GM19452 (cell line): ENCODE measurements at regions not wholly inside any gene's neighbourhood (a gene's known extent, or its start where the extent isn't known, plus 50 kb on each side); places are given as distances from the start of the nearest gene placed in this dataset.
"Not testable (repeated sequence)": the region's sequence is repeated elsewhere in the genome, so short reads cannot be mapped to it uniquely, and the experiment has no call there.

ENCODE experiments used
- ATAC-seq: cut with Tn5 transposase; IDR thresholded peaks from one replicate; pipeline ENCODE4 v1.9.1; 2021; ENCODE audit not compliant: unreplicated experiment

DNA sequence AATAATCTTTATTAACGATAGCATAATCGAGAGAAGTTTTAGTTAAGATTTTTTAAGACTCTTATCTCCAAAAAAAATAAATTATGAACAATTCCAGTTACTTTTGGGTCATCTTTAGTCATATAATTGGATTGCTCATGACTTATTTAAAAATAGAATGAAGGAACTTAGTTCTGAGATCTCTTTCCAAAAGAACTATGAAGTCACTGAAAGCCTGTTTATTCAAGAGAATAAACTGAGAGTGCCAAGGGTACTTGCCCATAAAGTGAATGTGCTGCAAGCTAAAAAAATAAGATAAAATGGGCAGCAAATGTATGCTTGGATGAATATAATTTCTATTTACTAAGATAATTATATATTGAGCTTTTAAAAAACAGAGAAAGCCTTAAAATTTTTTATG, 176.5 kb upstream of the PLSCR5 start:
- no peak for ATAC-seq

DNA sequence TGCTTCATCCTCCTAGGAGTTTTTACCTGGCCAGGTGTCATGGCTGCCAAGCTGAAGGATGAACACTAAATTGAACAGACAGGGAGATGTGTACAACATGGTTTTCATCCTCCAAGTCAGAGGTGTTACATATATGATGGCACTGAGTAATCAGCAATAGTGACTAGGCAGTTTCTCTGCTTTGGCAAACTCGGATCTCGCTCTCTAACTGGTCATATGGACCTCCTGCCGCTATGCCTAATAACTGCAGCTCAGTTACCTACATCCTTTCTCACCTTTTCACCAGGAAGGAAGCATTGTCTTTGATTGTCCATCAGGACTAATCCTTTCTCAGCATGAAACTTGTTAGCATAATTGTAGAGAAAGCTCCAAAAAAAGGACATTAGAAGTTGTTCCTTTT, 175.9 kb upstream of the PLSCR5 start:
- no peak for ATAC-seq

DNA sequence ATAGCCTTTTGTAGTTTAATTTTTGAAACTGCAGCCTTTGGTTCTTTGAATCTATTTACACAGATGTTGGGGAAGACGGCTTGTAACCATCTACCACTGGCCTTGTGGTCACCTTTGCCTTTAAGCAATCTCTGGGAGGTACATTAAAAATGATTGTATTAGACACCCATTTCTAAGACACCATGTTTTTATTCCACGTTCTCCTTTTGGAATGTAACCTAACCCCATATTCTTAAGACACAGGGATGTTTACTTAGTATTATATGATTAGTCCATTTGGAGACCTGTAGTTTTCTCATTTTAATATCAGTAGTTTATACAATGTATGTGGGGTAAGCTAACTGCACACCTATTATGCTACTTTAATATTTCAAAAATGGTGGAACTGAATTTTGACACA, 175.1 kb upstream of the PLSCR5 start:
- ATAC-seq, result no peak

DNA sequence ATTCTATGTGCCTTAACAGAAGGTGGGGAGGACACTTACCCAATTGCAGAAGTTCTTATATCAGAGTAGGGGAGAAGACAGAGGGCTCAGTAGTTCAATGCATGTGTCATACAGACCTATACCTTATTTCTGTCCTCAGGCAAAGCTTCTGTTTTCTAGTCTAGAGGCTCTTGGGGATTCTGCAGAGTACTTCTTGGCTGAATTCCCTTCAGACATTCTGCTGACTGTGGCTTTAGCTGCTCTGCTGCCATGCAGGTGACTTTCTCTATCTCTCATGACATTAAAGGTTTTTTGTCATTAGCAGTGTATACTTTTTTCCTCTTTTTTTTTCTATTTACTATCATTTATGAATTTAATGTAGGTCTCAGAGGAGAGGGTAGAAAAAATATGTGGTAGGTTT, 172.8 kb upstream of the PLSCR5 start:
- ATAC-seq, result no peak

DNA sequence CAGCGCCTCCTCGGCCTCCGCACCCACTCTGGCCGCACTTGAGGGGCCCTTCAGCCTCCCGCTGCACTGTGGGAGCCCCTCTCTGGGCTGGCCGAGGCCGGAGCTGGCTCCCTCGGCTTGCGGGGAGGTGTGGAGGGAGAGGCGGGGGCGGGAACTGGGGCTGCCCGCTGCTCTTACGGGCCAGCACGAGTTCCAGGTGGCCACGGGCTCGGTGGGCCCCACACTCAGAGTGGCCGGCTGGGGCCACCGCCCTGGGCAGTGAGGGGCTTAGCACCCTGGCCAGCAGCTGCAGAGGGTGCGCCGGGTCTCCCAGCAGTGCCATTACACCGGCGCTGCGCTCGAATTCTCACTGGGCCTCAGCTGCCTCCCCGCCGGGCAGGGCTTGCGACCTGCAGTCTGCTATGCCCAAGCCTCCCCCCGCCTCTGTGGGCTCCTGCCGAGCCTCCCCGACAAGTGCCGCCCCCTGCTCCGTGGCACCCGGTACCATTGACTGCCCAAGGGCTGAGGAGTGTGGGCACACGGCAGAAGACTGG, 167.1 kb upstream of the PLSCR5 start:
- ATAC-seq, result no peak

DNA sequence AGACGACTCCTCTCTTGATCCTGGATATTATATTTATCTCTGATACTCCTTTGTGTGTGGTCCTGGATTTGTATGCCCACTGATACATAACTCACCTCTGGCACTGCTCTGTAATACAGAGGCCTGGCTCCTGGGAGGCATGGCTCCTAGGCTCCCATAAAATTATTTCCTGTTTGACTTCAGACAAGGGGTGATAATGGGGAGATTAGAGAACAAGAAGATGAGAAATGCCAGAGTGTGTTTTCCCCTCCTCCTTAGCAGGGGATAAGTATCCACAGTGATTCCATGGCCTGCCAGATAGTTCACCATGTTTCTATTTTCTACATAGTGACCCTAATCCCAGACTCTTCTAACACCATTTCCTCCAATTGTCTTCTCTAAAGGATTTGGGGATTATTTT, 165.7 kb upstream of the PLSCR5 start:
- ATAC-seq, result no peak

DNA sequence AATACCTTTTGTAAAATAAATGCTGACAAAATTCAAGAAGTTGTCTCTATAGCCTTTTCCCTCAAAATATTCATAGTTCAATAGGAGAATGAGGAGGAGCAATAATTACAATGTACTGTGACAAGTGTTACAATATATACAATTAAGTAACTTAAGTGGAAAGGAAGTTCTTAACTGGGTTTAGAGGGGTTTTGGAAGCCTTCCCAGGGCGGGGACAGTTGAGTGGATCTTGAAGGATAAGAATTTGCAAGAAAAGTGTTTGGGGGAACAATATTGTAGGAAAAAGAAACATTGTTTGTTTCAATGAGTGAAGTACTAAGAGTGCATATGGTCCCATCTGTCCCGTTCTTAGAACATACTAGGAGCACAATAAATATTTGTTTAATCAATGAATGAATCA, 165.2 kb upstream of the PLSCR5 start:
- no peak for ATAC-seq

DNA sequence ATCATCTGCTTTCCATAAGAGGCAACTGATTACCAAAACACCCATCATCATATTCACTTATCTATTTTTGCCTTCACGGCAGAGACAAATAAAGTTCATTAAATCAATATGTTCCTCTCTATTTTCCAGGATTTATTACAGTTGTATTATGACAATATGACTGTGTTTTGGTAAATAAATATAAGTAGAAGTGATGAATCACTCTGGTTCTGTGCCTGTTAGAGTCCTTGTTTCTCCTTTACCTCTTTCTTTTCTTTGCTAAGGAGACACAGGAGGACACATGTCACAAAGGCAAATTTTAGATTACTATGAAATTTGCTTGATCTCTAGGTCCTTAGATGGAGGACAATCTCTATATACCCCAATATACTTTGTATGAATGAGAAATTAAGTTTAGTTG, 152.6 kb upstream of the PLSCR5 start:
- ATAC-seq, result no peak

DNA sequence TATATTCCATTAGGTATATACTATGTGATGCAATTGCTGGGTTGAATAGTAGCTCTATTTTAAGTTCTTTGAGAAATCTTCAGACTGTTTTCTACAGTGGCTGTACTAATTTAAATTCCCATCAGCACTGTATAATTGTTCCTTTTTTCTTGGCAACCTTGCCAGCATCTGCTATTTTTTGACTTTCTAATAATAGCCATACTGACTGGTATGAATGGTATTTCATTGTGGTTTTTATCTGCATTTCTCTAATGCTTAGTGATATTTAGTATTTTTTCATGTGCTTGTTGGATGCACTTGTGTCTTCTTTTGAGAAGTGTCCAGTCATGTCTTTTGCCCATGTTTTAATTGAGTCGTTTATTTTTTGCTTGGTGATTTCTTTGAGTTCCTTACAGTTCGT, 145.1 kb upstream of the PLSCR5 start:
- ATAC-seq, result no peak

DNA sequence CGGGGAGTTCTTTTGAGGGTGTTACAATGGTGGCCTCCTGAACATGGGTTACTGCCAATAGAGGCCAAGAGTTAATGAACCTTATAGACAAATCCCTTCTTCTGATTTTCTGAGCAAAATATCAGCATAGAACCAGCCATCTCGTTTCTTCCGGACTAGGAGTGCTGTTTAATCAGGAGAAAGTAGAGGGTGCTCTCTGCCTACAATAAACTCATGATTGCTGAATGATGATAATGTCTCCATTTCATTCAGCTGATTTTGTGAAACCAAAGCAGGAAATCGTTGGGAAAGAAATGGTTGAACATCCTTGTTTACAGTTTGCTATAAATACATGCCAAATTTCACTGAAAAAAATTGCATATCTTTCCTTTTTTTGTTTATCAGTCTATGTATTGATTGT, 142.8 kb upstream of the PLSCR5 start:
- no peak for ATAC-seq

DNA sequence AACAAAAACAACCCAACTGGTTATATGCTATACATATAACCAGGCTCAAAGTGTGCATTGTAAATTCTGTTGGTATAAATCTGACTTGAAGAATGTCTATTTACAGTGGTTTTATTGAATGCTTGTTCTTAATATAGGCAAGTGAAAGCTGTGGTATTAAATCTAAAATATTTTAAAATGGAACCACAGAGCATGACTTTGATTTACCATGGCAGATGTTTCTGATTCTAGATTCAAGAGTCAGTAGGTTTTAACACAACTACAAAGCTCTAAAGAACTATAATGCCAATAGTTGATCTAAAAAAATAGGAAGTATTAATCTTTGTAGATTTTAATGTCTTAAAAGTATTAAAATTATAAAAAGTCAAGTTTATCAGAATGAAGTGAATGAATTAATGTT, 141.9 kb upstream of the PLSCR5 start:
- no peak for ATAC-seq

DNA sequence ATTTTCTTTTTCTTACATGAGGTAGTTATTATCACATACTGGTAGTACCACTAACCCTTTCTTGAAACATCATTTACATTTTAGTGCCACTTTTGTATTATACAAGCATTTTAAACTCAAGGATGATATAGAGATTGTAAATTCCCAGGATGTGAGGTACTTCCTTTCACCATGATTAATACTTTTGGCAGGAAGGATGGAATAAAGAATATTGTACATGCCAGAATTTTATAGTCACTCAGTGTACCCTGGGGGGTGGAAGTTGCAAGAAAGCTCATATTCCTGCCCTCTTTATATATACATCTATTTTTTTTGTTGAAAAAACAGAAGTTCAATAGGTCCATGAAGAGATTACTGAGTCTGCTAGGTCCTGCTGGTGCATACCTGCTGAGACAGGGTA, 141.0 kb upstream of the PLSCR5 start:
- ATAC-seq, result no peak

DNA sequence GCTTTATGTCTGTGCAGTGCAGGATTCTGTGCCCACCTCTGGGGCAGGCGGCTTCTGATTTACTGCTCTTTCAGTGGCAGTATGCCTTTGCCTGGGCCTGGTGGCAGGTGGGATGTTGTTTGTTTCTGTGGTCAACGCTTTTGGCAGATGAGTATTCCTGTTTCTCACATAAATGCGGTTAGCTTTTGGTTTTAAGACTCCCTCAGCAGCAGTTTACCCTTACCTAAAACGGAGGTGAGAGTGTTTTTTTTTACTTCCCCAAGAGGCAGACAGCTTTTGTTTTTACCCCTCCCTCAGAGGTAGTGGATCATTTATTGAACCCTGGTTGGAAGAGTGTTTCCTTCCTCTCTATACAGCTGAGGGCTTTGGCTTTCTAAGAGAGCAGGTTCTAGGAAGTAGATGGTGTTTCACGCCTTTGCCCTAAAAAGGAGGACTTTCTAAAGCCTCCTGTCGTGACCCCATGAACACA, 134.1 kb upstream of the PLSCR5 start:
- ATAC-seq, result no peak

DNA sequence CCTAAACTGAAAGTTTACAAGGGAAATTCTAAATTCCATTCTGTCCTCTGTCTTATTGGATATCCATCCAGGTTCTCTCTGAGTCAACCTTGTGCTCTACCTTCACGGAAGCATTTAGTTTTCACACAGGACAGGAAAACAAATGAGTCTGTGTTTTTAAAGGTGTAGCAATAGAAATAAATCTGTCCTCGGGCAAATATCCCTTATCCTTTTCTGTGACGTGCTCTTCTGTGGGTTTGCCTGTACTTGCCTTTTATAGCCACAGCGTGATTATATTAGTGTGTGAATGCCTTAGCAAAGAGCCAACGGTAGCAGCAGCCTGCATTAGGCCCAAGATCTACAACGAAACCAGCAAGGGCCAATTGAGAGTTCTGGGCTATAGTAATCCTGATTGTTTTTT, 127.2 kb upstream of the PLSCR5 start:
- ATAC-seq, result no peak

DNA sequence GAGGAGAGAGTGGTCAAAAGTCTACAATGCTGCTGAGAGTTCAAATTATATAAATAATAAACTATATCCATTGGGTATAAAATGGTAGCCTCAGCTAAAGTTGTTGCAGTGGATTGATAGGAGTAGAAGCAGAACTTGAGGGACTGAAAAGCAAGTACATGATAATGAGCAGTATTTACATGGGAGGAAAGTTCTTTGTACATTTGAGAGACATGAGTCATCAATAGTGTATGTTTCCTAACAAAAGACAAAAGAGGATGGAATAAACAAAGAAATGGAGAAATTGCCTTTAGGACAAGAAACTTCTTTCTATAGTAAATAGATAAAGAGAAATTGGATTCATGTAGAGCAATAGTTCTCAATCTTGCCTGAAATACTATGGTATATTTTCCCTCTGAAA, 110.0 kb upstream of the PLSCR5 start:
- ATAC-seq, result no peak

DNA sequence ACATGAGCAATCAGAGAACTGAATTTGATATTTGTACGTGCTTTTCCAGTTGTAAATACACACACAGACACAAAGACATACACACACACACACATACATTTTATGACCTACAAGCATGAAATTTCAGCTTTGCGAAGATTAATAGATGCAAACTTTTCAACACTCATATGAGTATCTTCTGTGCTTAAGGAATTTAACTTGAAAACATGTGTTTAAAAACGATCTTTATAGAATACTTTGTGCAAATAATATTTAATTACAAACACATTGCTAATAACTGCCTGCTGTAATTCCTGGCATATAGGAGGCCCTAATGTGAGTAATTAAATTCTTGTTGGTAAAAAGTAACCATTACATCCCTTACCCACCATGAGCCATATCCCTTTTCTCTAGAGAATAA, 107.7 kb upstream of the PLSCR5 start:
- no peak for ATAC-seq

DNA sequence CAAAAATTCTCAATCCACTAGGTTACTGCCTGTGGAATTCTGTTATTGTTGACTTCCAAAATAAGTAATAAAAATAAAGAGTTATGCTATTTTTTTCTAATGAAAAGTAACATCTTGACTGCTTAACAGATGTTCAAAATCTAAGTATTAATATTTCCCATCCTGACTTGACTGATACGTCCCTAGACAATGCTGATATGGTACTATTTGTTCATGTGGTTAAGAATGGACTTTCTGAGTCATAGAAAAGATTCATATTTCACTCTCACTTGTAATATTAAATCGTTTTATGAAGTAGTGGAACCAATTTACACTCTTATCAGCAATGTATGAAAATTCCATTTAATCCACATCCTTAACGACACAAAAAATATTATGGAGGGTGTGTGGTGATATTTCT, 104.8 kb upstream of the PLSCR5 start:
- ATAC-seq, result no peak

DNA sequence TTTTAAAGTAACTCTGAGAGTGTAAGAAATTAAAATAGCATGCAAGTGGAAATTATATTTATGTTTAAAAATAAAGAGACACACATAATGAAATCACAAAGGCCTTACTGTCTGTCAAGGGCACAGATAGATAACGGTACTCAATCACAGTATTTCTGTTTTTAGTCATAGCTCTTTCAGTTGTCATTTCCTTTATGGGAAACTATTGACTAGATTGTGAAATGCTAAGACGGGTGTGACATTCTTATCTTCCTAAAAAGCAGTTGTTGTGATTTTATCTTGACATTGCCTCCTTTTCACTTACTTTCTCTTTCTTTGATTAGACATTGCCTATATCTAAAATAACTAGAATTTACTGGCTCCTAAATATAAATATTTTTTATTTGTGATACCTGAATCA, 100.1 kb upstream of the PLSCR5 start:
- no peak for ATAC-seq

DNA sequence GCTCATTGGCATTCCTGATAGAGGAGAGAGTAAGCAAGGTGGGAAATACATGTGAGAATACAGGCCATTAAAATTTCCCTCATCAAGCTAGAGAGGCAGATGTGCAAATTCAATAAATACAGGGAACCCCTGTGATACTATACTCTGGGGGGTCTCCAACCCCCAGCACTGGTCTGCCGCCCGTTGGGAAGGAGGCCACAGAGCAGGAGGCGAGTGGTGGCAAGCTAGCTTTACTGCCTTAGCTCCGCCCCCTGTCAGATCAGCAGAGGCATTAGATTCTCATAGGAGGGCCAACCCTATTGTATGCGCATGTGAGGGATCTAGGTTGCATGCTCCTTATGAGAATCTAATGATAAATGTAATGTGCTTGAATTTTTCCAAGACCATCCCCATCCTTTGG, 97.1 kb upstream of the PLSCR5 start:
- no peak for ATAC-seq

DNA sequence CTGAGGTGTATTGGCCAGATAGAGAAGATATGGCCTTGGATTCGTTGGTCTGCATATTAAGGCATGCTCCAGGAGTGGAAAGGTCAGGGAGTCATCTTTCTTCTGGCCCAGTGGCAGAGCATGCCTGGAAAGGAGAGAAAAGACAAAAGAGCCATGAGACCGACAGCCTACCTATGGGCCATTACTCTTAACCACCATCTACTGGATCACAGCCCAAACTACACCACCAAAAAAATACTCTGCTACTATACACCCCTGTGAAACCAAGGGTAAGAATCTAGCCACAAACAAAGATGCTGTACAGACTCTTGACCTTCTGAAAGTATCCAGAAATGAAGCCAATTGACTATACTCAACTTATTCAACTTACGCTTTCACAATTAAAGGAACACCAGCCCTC, 96.1 kb upstream of the PLSCR5 start:
- no peak for ATAC-seq

DNA sequence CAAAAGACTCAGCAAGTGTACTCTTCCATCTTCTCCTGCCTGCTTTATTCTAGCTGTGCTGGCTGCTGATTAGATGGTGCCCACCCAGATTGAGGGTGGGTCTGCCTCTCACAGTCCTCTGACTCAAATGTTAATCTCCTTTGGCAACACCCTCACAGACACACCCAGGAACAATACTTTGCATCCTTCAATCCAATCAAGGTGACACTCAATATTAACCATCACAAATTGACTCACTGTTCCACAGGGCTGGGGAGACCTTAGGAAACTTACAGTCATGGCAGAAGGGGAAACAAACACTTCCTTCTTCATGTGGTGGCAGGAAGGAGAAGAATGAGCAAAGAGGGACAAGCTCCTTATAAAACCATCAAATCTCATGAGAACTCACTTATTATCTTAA, 94.9 kb upstream of the PLSCR5 start:
- ATAC-seq, result not testable (repeated sequence)

DNA sequence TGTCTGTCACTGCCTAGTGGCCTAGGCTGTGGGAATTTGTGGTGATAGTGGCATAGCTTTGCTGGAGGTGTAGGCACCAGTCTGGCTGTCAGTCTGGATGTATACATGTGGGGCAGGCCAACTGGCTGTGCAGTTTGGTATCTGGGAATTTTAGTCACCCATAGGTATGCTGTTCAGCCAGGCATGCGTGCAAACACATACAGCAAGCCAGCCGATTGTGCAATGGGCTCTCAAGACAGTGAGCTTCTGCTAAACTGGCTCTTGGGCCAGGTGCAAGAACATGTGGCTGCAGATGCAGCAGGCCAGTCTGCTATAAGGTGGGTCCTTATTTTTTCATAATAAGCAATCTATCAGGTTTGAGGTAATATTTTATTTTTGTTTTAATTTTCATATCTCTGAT, 87.1 kb upstream of the PLSCR5 start:
- ATAC-seq, result no peak

DNA sequence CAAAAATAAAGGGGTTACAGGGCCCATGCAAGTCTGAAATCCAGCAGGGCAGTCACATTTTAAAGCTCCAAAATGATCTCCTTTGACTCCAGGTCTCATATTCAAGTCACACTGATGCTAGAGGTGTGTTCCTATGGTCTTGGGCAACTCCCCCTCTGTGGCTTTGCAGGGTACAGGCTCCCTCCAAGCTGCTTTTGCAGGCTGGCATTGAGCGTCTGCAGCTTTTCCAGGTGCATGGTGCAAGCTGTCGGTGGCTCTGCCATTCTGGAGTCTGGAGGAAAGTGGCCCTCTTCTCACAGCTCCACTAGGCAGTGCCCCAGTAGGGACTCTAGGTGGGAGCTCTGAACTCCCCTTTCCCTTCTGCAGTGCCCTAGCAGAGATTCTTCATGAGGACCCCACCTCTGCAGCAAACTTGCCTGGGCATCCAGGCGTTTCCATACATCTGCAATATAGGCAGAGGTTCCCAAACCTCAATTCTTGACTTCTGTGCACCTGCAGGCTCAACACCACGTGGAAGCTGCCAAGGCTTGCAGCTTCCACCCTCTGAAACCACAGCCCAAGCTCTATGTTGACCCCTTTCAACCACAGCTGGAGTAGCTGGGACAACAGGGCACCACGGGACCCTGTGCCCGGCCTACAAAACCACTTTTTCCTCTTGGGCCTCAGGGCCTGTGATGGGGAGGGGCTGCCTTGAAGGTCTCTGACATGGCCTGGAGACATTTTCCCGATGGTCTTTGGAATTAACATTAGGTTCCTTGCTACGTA, 80.1 kb upstream of the PLSCR5 start:
- no peak for ATAC-seq
